CD14-positive monocyte (primary cell): ENCODE measurements at regions not wholly inside any gene's neighbourhood (a gene's known extent, or its start where the extent isn't known, plus 50 kb on each side); places are given as distances from the start of the nearest gene placed in this dataset.

ENCODE experiments used
- DNase-seq, 3 donors: peaks; one replicate each; pipeline ENCODE4 v3.0.0-alpha.2; 2011 to 2022
- H2AFZ ChIP-seq: 2 replicates; pipeline ENCODE4 v1.6.0; 2012; ENCODE audit warnings: mild to moderate bottlenecking, low read depth, low read length, inconsistent platforms; ENCODE audit not compliant: insufficient read depth, poor library complexity, severe bottlenecking
- H3K27ac ChIP-seq, 2 donors: 1 replicate in 1 of 2; 2 replicates in 1 of 2; pipeline ENCODE4 v1.5.1; 2012 to 2013; ENCODE audit warnings: low read length in 2 of 2, control low read depth in 1 of 2, inconsistent platforms in 1 of 2, low read depth in 1 of 2, mild to moderate bottlenecking in 1 of 2
- H3K27me3 ChIP-seq, 2 donors: one replicate each; pipeline versions ENCODE4 v1.6.0 to v1.6.1; 2011 to 2013; ENCODE audit warnings: low read length in 2 of 2; ENCODE audit not compliant: control insufficient read depth in 2 of 2, insufficient read depth in 2 of 2
- H3K36me3 ChIP-seq, 2 donors: replicated peaks in 1 of 2; 1 replicate in 1 of 2; 2 replicates in 1 of 2; pipeline versions ENCODE4 v1.5.1 to v1.6.1; 2012 to 2013; ENCODE audit warnings: low read length in 2 of 2, control low read depth in 1 of 2, inconsistent platforms in 1 of 2, mild to moderate bottlenecking in 1 of 2; ENCODE audit not compliant: insufficient read depth in 2 of 2, control insufficient read depth in 1 of 2
- H3K4me1 ChIP-seq, 2 donors: 1 replicate in 1 of 2; 2 replicates in 1 of 2; pipeline versions ENCODE4 v1.5.1 to v1.6.1; 2012 to 2013; ENCODE audit warnings: low read length in 2 of 2, control low read depth in 1 of 2, inconsistent platforms in 1 of 2, mild to moderate bottlenecking in 1 of 2, moderate library complexity in 1 of 2; ENCODE audit not compliant: insufficient read depth in 2 of 2, control insufficient read depth in 1 of 2
- H3K4me2 ChIP-seq: replicated peaks from 2 replicates; pipeline ENCODE3; 2012; ENCODE audit warnings: low read length, moderate library complexity, mild to moderate bottlenecking; ENCODE audit not compliant: poor library complexity, severe bottlenecking; ENCODE audit errors: extremely low read depth
- H3K4me3 ChIP-seq, 3 experiments: fragments of 200-600 bp in 1 of 3; sonication (generic) in 1 of 3; replicated peaks in 1 of 3; 1 replicate in 2 of 3; 2 replicates in 1 of 3; pipeline ENCODE4 v1.5.1; 2011 to 2013; ENCODE audit warnings: low read length in 3 of 3, mild to moderate bottlenecking in 3 of 3, control low read depth in 2 of 3, low read depth in 2 of 3, inconsistent platforms in 1 of 3, moderate library complexity in 1 of 3
- H3K79me2 ChIP-seq: 2 replicates; pipeline ENCODE4 v1.6.0; 2012; ENCODE audit warnings: mild to moderate bottlenecking, control low read depth, inconsistent platforms, low read length, moderate library complexity; ENCODE audit not compliant: insufficient read depth
- H3K9ac ChIP-seq: 2 replicates; pipeline ENCODE4 v1.6.0; 2017; ENCODE audit warnings: low read length, mild to moderate bottlenecking; ENCODE audit not compliant: insufficient read depth, poor library complexity, severe bottlenecking
- H3K9me3 ChIP-seq, 2 donors: replicated peaks in 1 of 2; 1 replicate in 1 of 2; 2 replicates in 1 of 2; pipeline versions ENCODE4 v1.5.1 to v1.6.1; 2012 to 2013; ENCODE audit warnings: low read length in 2 of 2, control low read depth in 1 of 2; ENCODE audit not compliant: control insufficient read depth in 1 of 2, insufficient read depth in 1 of 2
- H4K20me1 ChIP-seq: 2 replicates; pipeline ENCODE4 v1.6.0; 2012; ENCODE audit warnings: mild to moderate bottlenecking, low read length, control low read depth, moderate library complexity; ENCODE audit not compliant: insufficient read depth
- H3K27ac Mint-ChIP-seq, 7 donors: one replicate each; pipeline ENCODE4 v1.8.0; 2020; ENCODE audit warnings: mild to moderate bottlenecking in 7 of 7, mixed read lengths in 7 of 7, moderate library complexity in 6 of 7, inconsistent platforms in 2 of 7
- H3K27me3 Mint-ChIP-seq, 3 donors: one replicate each; pipeline ENCODE4 v1.8.0; 2021 to 2022; ENCODE audit warnings: low read depth in 3 of 3, mild to moderate bottlenecking in 3 of 3, mixed read lengths in 3 of 3, moderate library complexity in 3 of 3, inconsistent platforms in 1 of 3
- H3K36me3 Mint-ChIP-seq, 2 donors: one replicate each; pipeline ENCODE4 v1.8.0; 2020; ENCODE audit warnings: mixed read lengths in 2 of 2, inconsistent platforms in 1 of 2, mild to moderate bottlenecking in 1 of 2
- H3K4me1 Mint-ChIP-seq: one replicate; pipeline ENCODE4 v1.8.0; 2020; ENCODE audit warnings: mild to moderate bottlenecking, mixed read lengths
- H3K4me3 Mint-ChIP-seq, 2 donors: one replicate each; pipeline ENCODE4 v1.8.0; 2020; ENCODE audit warnings: mild to moderate bottlenecking in 2 of 2, mixed read lengths in 2 of 2, moderate library complexity in 1 of 2
- H3K9me3 Mint-ChIP-seq, 7 donors: one replicate each; pipeline ENCODE4 v1.8.0; 2020 to 2022; ENCODE audit warnings: mixed read lengths in 7 of 7, mild to moderate bottlenecking in 6 of 7, moderate library complexity in 6 of 7, inconsistent platforms in 2 of 7
- CTCF ChIP-seq: fragments of 200-600 bp; IDR thresholded peaks from one replicate; pipeline ENCODE4 v1.8.0; 2022; ENCODE audit warnings: antibody characterized with exemption, mild to moderate bottlenecking
- WGBS: methylation state at CpG from one replicate; pipeline ENCODE4 v1.1.5; 2013; ENCODE audit warnings: missing lambda C conversion rate; ENCODE audit not compliant: insufficient coverage; 5-methylcytosine and 5-hydroxymethylcytosine counted together
- intact Hi-C, 2 donors: fragments of 100-400 bp; cut with micrococcal nuclease; formaldehyde crosslinking; loops; one replicate each; pipeline versions ENCODE4 v1.15.0 to v1.15.1; 2023

GRCh38 chr4:125539691-125540090 lies 224.9 kb downstream of the FAT4 start:
- Mint-ChIP-seq H3K9me3 (peaks cover 3 to 8% (median 6%) of the 10 kb centered on the region in 7 donors), H3K4me1 (no peaks in the 10 kb centered on the region), H3K4me3 (no peak overlapping the region), H3K27me3 (peaks cover 0 to 2% (median 0%) of the 10 kb centered on the region in 3 donors), H3K36me3 (no peaks in the 10 kb centered on the region), H3K27ac (no peak overlapping the region)
- no CpG with 5 or more reads among the region's 2 CpGs for WGBS
- Histone ChIP-seq H2AFZ (no peak overlapping the region), H3K27me3 (no peaks in the 10 kb centered on the region), H3K9me3 (no peaks in the 10 kb centered on the region), H4K20me1 (no peaks in the 10 kb centered on the region), H3K4me1 (no peaks in the 10 kb centered on the region), H3K36me3 (no peaks in the 10 kb centered on the region), H3K27ac (no peak overlapping the region), H3K79me2 (no peaks in the 10 kb centered on the region), H3K4me3 (no peak overlapping the region), H3K9ac (no peak overlapping the region), H3K4me2 (no peak overlapping the region)
- no peak for DNase-seq
- intact Hi-C loops = no loop called here
- TF ChIP-seq CTCF = no peak

- Histone ChIP-seq H3K4me1 (no peaks in the 10 kb centered on the region), H3K4me2 (no peak overlapping the region), H2AFZ (no peak overlapping the region), H3K4me3 (no peak overlapping the region), H3K27me3 (no peaks in the 10 kb centered on the region), H4K20me1 (no peaks in the 10 kb centered on the region), H3K9me3 (peaks cover 6 to 9% of the 10 kb centered on the region in 2 donors), H3K36me3 (no peaks in the 10 kb centered on the region), H3K27ac (no peak overlapping the region), H3K9ac (no peak overlapping the region), H3K79me2 (no peaks in the 10 kb centered on the region)
- TF ChIP-seq CTCF = no peak
- no peak overlapping the region for H3K27ac Mint-ChIP-seq
- no peaks in the 10 kb centered on the region for H3K36me3 Mint-ChIP-seq
- no peak overlapping the region for H3K4me3 Mint-ChIP-seq
- H3K4me1 Mint-ChIP-seq = no peaks in the 10 kb centered on the region
- peaks cover 3 to 13% (median 6%) of the 10 kb centered on the region in 7 donors for H3K9me3 Mint-ChIP-seq
- intact Hi-C loops = no loop called here
- H3K27me3 Mint-ChIP-seq = peaks cover 0 to 2% (median 0%) of the 10 kb centered on the region in 3 donors
- DNase-seq = no peak
Measured at GRCh38 chr4:125541836-125542385, 227.2 kb downstream of the FAT4 start.
